Type B pancreatic cell (in vitro differentiated cells): ENCODE measurements at regions not wholly inside any gene's neighbourhood (a gene's known extent, or its start where the extent isn't known, plus 50 kb on each side); places are given as distances from the start of the nearest gene placed in this dataset.
"Not testable (repeated sequence)": the region's sequence is repeated elsewhere in the genome, so short reads cannot be mapped to it uniquely, and the experiment has no call there.

ENCODE experiments used
- DNase-seq: peaks from one replicate; pipeline ENCODE4 v3.0.0; 2021; ENCODE audit warnings: mixed read lengths; ENCODE audit not compliant: unreplicated experiment; ENCODE audit errors: extremely low spot score
- H3K27ac Mint-ChIP-seq: 2 replicates; pipeline ENCODE4 v1.8.0; 2021; ENCODE audit warnings: mild to moderate bottlenecking, mixed read lengths
- H3K27me3 Mint-ChIP-seq: 2 replicates; pipeline ENCODE4 v1.8.0; 2021; ENCODE audit warnings: mixed read lengths
- H3K36me3 Mint-ChIP-seq: 2 replicates; pipeline ENCODE4 v1.8.0; 2021; ENCODE audit warnings: mixed read lengths
- H3K4me1 Mint-ChIP-seq: one replicate; pipeline ENCODE4 v1.8.0; 2021; ENCODE audit warnings: mixed read lengths; ENCODE audit not compliant: unreplicated experiment
- H3K4me3 Mint-ChIP-seq: 2 replicates; pipeline ENCODE4 v1.8.0; 2021; ENCODE audit warnings: mild to moderate bottlenecking, mixed read lengths
- H3K9me3 Mint-ChIP-seq: 2 replicates; pipeline ENCODE4 v1.8.0; 2021; ENCODE audit warnings: mixed read lengths
- TF ChIP-seq, protein P1 (sequence below): fragments of 200-600 bp; sonication (generic); conservative IDR thresholded peaks from 2 replicates; pipeline ENCODE4 v1.5.0; 2021; ENCODE audit warnings: antibody characterized with exemption, mild to moderate bottlenecking

GRCh38 chr12:114063435-114063834 is 97.3 kb upstream of the RBM19 start:
- H3K27me3 Mint-ChIP-seq = peaks cover 42% of the 10 kb centered on the region
- no peak overlapping the region for H3K4me3 Mint-ChIP-seq

GRCh38 chr12:114056351-114056750 is 90.2 kb upstream of the RBM19 start:
- H3K27me3 Mint-ChIP-seq = peaks cover 43% of the 10 kb centered on the region
- DNase-seq, H3K36me3 Mint-ChIP-seq, H3K4me1 Mint-ChIP-seq, H3K9me3 Mint-ChIP-seq: not testable (repeated sequence)
- H3K4me3 Mint-ChIP-seq = peak overlapping the region; percentile 57
- peak overlapping the region; percentile 91 for H3K27ac Mint-ChIP-seq

More at GRCh38 chr12:114063435-114063834, 97.3 kb upstream of the RBM19 start:
- Mint-ChIP-seq H3K9me3 (no peaks in the 10 kb centered on the region), H3K4me1 (no peaks in the 10 kb centered on the region), H3K27ac (no peak overlapping the region), H3K36me3 (no peaks in the 10 kb centered on the region)
- TF ChIP-seq, protein P1, sequence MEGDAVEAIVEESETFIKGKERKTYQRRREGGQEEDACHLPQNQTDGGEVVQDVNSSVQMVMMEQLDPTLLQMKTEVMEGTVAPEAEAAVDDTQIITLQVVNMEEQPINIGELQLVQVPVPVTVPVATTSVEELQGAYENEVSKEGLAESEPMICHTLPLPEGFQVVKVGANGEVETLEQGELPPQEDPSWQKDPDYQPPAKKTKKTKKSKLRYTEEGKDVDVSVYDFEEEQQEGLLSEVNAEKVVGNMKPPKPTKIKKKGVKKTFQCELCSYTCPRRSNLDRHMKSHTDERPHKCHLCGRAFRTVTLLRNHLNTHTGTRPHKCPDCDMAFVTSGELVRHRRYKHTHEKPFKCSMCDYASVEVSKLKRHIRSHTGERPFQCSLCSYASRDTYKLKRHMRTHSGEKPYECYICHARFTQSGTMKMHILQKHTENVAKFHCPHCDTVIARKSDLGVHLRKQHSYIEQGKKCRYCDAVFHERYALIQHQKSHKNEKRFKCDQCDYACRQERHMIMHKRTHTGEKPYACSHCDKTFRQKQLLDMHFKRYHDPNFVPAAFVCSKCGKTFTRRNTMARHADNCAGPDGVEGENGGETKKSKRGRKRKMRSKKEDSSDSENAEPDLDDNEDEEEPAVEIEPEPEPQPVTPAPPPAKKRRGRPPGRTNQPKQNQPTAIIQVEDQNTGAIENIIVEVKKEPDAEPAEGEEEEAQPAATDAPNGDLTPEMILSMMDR = no peak
- no peak for DNase-seq

GRCh38 chr12:114054982-114055381 is 88.9 kb upstream of the RBM19 start:
- peak overlapping the region; percentile 91 for H3K27ac Mint-ChIP-seq
- no peaks in the 10 kb centered on the region for H3K4me1 Mint-ChIP-seq
- H3K9me3 Mint-ChIP-seq = peaks cover 5% of the 10 kb centered on the region
- H3K4me3 Mint-ChIP-seq = peak overlapping the region; percentile 21
- DNase-seq = no peak
- TF ChIP-seq, protein P1 = no peak
- peaks cover 49% of the 10 kb centered on the region for H3K27me3 Mint-ChIP-seq
- H3K36me3 Mint-ChIP-seq = peaks cover 6% of the 10 kb centered on the region

DNA sequence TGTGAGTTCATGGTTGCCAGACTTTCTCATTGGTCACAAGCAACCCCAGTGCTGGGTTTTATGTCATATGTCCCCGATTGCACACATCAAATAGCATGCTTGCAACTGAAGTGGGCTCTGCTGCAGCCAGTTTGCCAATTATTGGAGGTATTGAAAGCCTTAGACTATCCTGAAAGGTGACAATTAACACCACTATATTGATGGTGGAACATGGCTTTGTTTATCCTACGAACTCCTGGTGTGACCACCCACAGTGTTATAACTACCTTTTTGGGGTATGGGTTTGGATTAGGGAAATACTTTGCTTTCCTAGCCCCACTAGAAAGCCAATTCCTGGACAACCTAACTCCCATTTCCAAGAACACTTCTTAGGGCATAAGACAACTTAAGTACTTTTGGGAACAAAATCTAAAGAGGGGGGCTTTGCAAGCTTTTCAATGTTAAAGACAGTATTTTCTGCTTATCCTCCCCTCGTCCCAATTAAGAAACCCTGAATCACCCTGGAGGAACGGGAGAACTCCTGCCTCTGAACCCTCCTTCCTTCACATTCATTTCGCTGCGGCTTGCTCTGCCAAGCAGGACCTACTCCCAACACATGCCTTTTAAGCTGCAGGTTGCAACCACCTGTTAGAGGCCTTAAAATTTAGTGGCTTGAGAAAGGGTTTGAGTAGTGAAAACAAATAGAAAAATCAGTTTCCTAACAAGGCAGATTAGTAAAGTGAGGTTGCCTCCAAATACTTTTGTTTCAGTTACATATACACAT is 80.3 kb upstream of the RBM19 start:
- DNase-seq = no peak
- Mint-ChIP-seq H3K4me3 (no peak overlapping the region), H3K36me3 (no peaks in the 10 kb centered on the region), H3K4me1 (no peaks in the 10 kb centered on the region), H3K27me3 (peaks cover 47% of the 10 kb centered on the region), H3K9me3 (no peaks in the 10 kb centered on the region), H3K27ac (no peak overlapping the region)
- TF ChIP-seq, protein P1 = no peak

- Mint-ChIP-seq H3K9me3 (no peaks in the 10 kb centered on the region), H3K4me1 (no peaks in the 10 kb centered on the region), H3K27ac (no peak overlapping the region), H3K4me3 (no peak overlapping the region), H3K36me3 (no peaks in the 10 kb centered on the region), H3K27me3 (peaks cover 49% of the 10 kb centered on the region)
- DNase-seq = no peak
- TF ChIP-seq, protein P1 = no peak
These were observed 79.2 kb upstream of the RBM19 start for GRCh38 chr12:114045349-114045748.

DNA sequence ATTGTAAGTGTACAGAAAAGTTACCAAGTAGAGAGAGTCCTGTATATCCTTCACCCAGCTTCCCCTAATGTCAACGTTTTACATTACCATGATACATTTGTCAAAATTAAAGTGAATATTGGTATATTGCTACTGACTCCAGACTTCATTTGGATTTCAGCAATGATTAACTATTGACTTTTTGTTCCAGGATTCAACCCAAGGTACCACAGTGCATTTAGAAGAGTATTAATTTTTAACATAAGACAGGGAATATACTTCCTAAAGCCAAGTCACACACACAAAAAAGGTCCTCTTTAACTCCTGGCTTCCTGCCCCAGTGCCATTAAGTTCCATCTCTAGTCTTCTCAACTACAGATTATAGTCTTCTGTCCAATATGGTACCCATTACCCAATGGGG is 75.5 kb upstream of the RBM19 start:
- Mint-ChIP-seq H3K4me1 (no peaks in the 10 kb centered on the region), H3K36me3 (no peaks in the 10 kb centered on the region)
- TF ChIP-seq, protein P1 = no peak

More for the DNA sequence above, 75.5 kb upstream of the RBM19 start:
- no peak for DNase-seq
- Mint-ChIP-seq H3K4me3 (no peak overlapping the region), H3K27me3 (peaks cover 35% of the 10 kb centered on the region), H3K9me3 (no peaks in the 10 kb centered on the region), H3K27ac (no peak overlapping the region)
